Stimulated activated memory B cell treated with anti-CD40 and anti-IgM and Interleukin-4, amounts not matched to agents 10 μg/mL and 1 μg/mL and 100 μg/mL, for 72 hours (primary cell): ENCODE measurements at regions not wholly inside any gene's neighbourhood (a gene's known extent, or its start where the extent isn't known, plus 50 kb on each side); places are given as distances from the start of the nearest gene placed in this dataset.

ENCODE experiments used
- ATAC-seq: fragments of 150-1000 bp; cut with Tn5 transposase; 2 replicates; pipeline ENCODE4 v1.10.0; 2021
- H3K27ac Mint-ChIP-seq: one replicate; pipeline ENCODE4 v1.8.0; 2022; ENCODE audit warnings: mild to moderate bottlenecking, mixed read lengths
- H3K27me3 Mint-ChIP-seq: one replicate; pipeline ENCODE4 v1.8.0; 2022; ENCODE audit warnings: mixed read lengths
- H3K36me3 Mint-ChIP-seq: one replicate; pipeline ENCODE4 v1.8.0; 2022; ENCODE audit warnings: mixed read lengths
- H3K4me1 Mint-ChIP-seq: one replicate; pipeline ENCODE4 v1.8.0; 2022; ENCODE audit warnings: mixed read lengths
- H3K4me3 Mint-ChIP-seq: one replicate; pipeline ENCODE4 v1.8.0; 2022; ENCODE audit warnings: mild to moderate bottlenecking, moderate library complexity, mixed read lengths
- H3K9me3 Mint-ChIP-seq: one replicate; pipeline ENCODE4 v1.8.0; 2022; ENCODE audit warnings: mixed read lengths

DNA sequence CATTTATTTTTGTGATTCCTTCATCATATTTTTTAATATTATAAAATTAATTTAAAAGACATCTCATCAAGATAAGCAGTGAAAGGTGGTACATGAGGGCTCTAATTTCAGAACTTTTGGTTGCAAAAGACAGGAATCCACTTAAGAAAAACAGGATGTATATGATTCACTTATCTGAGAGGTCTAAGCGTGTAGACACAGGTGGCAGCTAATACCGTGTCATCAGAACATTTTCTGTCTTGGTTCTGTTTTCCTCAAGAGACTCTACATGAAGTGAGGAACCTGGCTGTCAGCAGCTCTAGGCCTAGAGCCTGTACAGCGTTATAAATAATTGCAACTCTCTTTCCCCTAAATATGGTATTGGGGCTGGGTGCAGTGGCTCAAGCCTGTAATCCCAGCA, 433.7 kb upstream of the NAALADL2 start:
- Mint-ChIP-seq H3K27me3 (no peaks in the 10 kb centered on the region), H3K36me3 (no peaks in the 10 kb centered on the region), H3K9me3 (no peaks in the 10 kb centered on the region), H3K4me1 (no peaks in the 10 kb centered on the region), H3K27ac (no peak overlapping the region), H3K4me3 (no peak overlapping the region)
- no peak for ATAC-seq

DNA sequence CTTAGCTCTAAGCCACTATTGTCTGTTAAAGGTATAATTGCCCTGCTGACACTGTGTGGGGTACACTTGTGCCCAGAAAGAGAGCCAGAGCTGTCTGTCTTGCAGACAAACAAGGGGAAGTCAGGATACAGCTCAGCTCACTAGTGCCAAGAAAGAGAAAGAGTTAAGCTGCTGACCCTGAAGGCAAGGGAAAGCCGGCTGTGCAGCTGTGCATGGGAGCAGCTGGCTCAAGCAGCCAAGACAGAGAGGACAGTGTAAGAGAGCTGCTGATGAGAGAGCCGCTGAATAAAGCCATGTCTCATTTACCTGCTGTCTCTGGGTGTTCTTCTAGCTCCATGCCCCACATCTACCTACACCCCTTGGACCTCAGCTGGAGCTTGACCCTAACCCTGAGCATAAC, 428.1 kb upstream of the NAALADL2 start:
- H3K36me3 Mint-ChIP-seq: no peaks in the 10 kb centered on the region

DNA sequence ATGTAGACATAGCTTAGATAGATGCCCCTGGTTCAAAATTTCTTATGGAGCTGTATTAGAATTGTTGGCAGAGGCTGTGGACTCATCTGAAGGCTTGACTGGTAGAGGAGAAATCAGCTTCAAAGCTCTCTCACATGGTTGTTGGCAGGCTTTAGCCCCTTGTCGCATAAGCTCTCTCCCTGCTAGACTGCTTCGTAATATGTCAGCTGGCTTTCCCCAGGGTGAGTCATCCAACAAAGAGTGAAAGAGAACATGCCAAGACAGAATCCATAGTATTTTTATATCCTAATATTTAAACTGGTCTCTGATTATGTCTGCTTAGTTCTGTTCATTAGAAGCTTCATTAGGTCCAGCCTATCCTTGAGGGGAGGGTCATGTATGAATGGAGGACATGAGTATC, 427.4 kb upstream of the NAALADL2 start:
- no peak overlapping the region for H3K27ac Mint-ChIP-seq
- no peaks in the 10 kb centered on the region for H3K4me1 Mint-ChIP-seq
- H3K36me3 Mint-ChIP-seq: no peaks in the 10 kb centered on the region
- H3K4me3 Mint-ChIP-seq: no peak overlapping the region
- H3K27me3 Mint-ChIP-seq: no peaks in the 10 kb centered on the region
- ATAC-seq: no peak
- H3K9me3 Mint-ChIP-seq: no peaks in the 10 kb centered on the region

More for the DNA sequence above, 428.1 kb upstream of the NAALADL2 start:
- Mint-ChIP-seq H3K9me3 (no peaks in the 10 kb centered on the region), H3K27ac (no peak overlapping the region), H3K4me3 (no peak overlapping the region), H3K4me1 (no peaks in the 10 kb centered on the region), H3K27me3 (no peaks in the 10 kb centered on the region)
- peak; percentile 34 for ATAC-seq

- peaks cover 11% of the 10 kb centered on the region for H3K27me3 Mint-ChIP-seq
- no peaks in the 10 kb centered on the region for H3K36me3 Mint-ChIP-seq
- H3K9me3 Mint-ChIP-seq: peaks cover 2% of the 10 kb centered on the region
- no peak overlapping the region for H3K4me3 Mint-ChIP-seq
- ATAC-seq: no peak
- peaks cover 8% of the 10 kb centered on the region for H3K4me1 Mint-ChIP-seq
- no peak overlapping the region for H3K27ac Mint-ChIP-seq
Observed at GRCh38 chr3:174436367-174436766, 422.8 kb upstream of the NAALADL2 start.

DNA sequence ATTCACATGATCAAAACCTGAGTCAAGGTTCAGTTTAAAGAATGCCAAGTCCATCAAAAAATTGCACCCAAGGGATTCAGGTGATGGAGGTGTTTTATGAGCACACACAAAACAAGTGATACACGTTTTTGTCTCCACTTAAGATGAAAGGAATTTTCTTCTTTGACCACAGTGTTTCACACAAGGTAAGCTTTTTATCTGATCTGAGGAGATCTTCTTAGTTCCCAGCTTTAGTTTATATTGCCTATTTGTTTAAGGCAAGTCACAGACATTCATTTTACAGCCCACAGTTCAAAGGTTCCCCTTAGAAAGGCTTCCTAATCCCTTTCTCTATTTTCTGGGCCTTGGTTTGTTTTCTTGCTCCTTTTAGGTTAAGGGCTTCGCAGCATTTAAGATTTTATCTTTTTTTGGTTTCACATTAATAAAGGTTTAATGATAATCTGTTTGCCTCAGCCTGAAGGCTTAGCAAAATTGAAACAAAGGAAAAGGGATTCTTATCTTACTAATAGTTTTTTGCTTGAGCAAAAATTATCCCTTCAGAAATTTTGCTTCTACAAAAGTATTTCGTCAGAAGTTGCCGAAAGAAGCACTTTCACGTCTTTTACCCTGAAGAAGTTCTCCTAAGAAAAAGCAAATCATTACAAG, 420.5 kb upstream of the NAALADL2 start:
- H3K9me3 Mint-ChIP-seq: peaks cover 2% of the 10 kb centered on the region
- peaks cover 11% of the 10 kb centered on the region for H3K27me3 Mint-ChIP-seq
- no peaks in the 10 kb centered on the region for H3K36me3 Mint-ChIP-seq

GRCh38 chr3:174439331-174440252, 419.5 kb upstream of the NAALADL2 start:
- Mint-ChIP-seq H3K4me1 (peaks cover 14% of the 10 kb centered on the region), H3K27me3 (peaks cover 11% of the 10 kb centered on the region), H3K9me3 (peaks cover 2% of the 10 kb centered on the region), H3K36me3 (no peaks in the 10 kb centered on the region), H3K4me3 (no peak overlapping the region), H3K27ac (no peak overlapping the region)
- no peak for ATAC-seq

More for the DNA sequence above, 420.5 kb upstream of the NAALADL2 start:
- Mint-ChIP-seq H3K4me1 (peaks cover 14% of the 10 kb centered on the region), H3K4me3 (no peak overlapping the region), H3K27ac (no peak overlapping the region)
- no peak for ATAC-seq

GRCh38 chr3:174440253-174440701, 418.9 kb upstream of the NAALADL2 start:
- Mint-ChIP-seq H3K4me3 (no peak overlapping the region), H3K27ac (no peak overlapping the region), H3K27me3 (peaks cover 11% of the 10 kb centered on the region), H3K36me3 (no peaks in the 10 kb centered on the region), H3K9me3 (peaks cover 2% of the 10 kb centered on the region), H3K4me1 (peaks cover 14% of the 10 kb centered on the region)
- no peak for ATAC-seq

- Mint-ChIP-seq H3K4me1 (peaks cover 14% of the 10 kb centered on the region), H3K27ac (no peak overlapping the region), H3K27me3 (peaks cover 11% of the 10 kb centered on the region), H3K36me3 (no peaks in the 10 kb centered on the region), H3K4me3 (peak overlapping the region; percentile 49), H3K9me3 (peaks cover 2% of the 10 kb centered on the region)
- peak; percentile 62 for ATAC-seq
Observed at GRCh38 chr3:174440741-174441587, 418.2 kb upstream of the NAALADL2 start.

DNA sequence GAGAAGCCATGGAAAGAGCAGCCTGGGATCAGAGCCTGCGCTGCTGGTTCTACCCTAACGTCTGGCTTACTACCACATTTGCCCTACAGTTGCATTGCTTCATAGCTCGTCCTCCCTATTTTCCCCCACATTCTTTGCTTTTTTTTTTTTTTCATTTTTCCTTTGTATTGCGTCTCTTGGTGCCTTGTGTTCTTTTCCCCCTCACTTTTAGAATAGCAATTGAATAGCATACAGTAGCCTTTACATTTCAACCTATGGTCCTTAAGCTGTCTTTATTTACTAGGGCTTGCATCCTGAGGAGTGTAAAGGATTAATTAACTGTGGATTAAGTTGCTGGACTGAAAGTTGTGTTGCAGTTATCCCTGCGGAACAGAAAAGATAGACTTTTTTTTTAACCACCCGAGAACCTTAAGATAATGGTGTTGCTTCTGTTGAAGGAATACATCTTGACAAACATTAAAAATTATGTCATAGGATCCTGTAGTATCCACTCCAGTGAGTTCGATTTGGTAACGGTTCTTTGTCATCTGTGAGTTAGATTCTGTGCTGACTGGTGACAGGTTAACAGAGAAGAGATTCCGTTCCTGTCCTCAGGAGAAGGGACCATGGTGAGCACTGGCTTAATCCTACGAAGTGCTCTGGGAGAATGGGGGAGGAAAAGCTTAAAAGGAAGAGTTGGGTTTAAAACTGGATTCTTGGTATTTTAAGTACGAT, 417.4 kb upstream of the NAALADL2 start:
- peaks cover 14% of the 10 kb centered on the region for H3K4me1 Mint-ChIP-seq
- peak overlapping the region; percentile 49 for H3K4me3 Mint-ChIP-seq
- H3K27ac Mint-ChIP-seq: no peak overlapping the region
- no peaks in the 10 kb centered on the region for H3K36me3 Mint-ChIP-seq
- peaks cover 2% of the 10 kb centered on the region for H3K9me3 Mint-ChIP-seq
- H3K27me3 Mint-ChIP-seq: peaks cover 11% of the 10 kb centered on the region
- ATAC-seq: no peak

DNA sequence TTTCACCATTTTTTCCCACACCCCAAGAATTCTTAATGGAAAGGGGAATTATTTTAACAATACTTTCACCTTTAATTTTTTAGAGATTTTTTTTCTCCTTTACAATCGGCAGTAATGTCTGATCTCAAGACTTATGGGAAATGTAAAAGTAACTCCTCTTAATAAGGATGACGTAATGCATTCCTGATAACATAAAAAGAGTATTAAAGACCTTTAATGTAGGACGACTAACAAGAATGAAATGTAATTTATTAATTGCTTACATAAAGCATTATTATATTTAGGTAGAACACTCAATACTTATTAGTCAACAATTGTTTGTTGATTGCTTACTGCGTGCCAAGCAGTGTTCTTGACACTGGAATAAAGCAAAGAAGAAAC, 416.8 kb upstream of the NAALADL2 start:
- H3K4me1 Mint-ChIP-seq: peaks cover 14% of the 10 kb centered on the region
- no peak overlapping the region for H3K27ac Mint-ChIP-seq
- ATAC-seq: no peak
- peaks cover 2% of the 10 kb centered on the region for H3K9me3 Mint-ChIP-seq
- no peaks in the 10 kb centered on the region for H3K36me3 Mint-ChIP-seq
- H3K4me3 Mint-ChIP-seq: no peak overlapping the region
- peaks cover 11% of the 10 kb centered on the region for H3K27me3 Mint-ChIP-seq

GRCh38 chr3:174444391-174444790, 414.7 kb upstream of the NAALADL2 start:
- H3K4me3 Mint-ChIP-seq: no peak overlapping the region
- peaks cover 11% of the 10 kb centered on the region for H3K27me3 Mint-ChIP-seq
- no peak overlapping the region for H3K27ac Mint-ChIP-seq
- H3K9me3 Mint-ChIP-seq: peaks cover 7% of the 10 kb centered on the region
- H3K36me3 Mint-ChIP-seq: no peaks in the 10 kb centered on the region
- ATAC-seq: no peak
- peaks cover 14% of the 10 kb centered on the region for H3K4me1 Mint-ChIP-seq

DNA sequence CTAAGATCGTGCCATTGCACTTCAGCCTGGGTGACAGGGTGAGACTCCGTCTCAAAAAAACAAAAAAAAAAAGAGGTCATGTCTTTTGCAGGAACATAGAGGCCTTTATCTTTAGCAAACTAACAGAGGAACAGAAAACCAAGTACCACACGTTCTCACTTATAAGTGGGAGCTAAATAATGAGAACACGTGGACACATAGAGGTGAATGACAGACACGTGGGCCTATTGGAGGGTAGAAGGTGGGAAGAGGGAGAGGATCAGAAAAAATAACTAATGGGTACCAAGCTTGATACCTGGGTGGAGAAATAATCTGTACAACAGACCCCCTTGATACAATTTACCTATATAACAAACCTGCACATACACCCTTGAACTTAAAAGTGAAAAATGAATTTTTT, 401.4 kb upstream of the NAALADL2 start:
- H3K27me3 Mint-ChIP-seq: no peaks in the 10 kb centered on the region
- no peak for ATAC-seq
- H3K36me3 Mint-ChIP-seq: no peaks in the 10 kb centered on the region
- H3K4me1 Mint-ChIP-seq: no peaks in the 10 kb centered on the region
- H3K4me3 Mint-ChIP-seq: no peak overlapping the region
- H3K9me3 Mint-ChIP-seq: peaks cover 7% of the 10 kb centered on the region
- no peak overlapping the region for H3K27ac Mint-ChIP-seq

DNA sequence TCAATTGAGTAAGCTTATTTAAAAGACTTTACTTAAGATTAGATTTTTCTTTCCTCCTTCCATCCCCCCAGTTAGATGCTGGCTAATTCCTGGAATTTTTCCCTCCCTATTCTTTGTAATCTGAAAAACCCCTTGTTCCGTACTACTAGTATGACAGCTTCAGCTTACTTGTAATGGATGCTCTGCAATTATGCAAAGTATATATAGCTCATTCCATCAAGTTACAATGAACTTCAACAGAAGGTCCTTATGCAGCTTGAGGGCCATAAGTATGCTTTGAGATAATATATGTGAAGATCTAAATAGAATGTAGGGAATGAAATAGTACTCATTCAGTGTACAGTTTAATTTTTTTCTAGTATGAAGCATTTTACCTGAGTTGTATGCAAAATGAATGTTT, 398.3 kb upstream of the NAALADL2 start:
- no peaks in the 10 kb centered on the region for H3K27me3 Mint-ChIP-seq
- no peak overlapping the region for H3K27ac Mint-ChIP-seq
- no peaks in the 10 kb centered on the region for H3K36me3 Mint-ChIP-seq
- peaks cover 7% of the 10 kb centered on the region for H3K9me3 Mint-ChIP-seq
- no peak overlapping the region for H3K4me3 Mint-ChIP-seq
- H3K4me1 Mint-ChIP-seq: no peaks in the 10 kb centered on the region
- no peak for ATAC-seq

DNA sequence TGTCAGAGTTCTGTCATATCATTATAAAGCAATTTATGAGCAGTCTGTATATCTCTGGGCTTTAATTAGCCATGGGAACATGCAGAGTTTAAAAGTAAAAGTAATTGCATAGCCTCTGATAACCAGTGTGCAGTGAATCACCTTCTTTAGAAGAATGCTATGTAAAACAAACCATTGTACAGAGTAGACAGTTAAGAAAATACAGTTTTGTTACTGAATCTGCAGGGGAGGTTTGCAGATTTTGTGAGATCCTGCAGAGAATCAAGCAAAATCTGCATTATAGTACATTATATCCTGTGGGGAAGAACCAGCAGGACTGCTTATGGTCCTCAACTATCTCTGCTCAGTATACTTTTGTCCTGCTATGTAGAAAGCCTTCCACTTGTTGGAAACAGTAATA, 396.2 kb upstream of the NAALADL2 start:
- H3K36me3 Mint-ChIP-seq: no peaks in the 10 kb centered on the region
- no peak overlapping the region for H3K27ac Mint-ChIP-seq
- no peaks in the 10 kb centered on the region for H3K4me1 Mint-ChIP-seq
- ATAC-seq: no peak
- no peaks in the 10 kb centered on the region for H3K27me3 Mint-ChIP-seq
- peaks cover 2% of the 10 kb centered on the region for H3K9me3 Mint-ChIP-seq
- H3K4me3 Mint-ChIP-seq: no peak overlapping the region

GRCh38 chr3:174465177-174465576, 394.0 kb upstream of the NAALADL2 start:
- Mint-ChIP-seq H3K27me3 (no peaks in the 10 kb centered on the region), H3K9me3 (no peaks in the 10 kb centered on the region), H3K4me3 (no peak overlapping the region), H3K4me1 (no peaks in the 10 kb centered on the region), H3K27ac (no peak overlapping the region), H3K36me3 (no peaks in the 10 kb centered on the region)
- ATAC-seq: no peak
